HEK293 (cell line): ENCODE measurements at regions not wholly inside any gene's neighbourhood (a gene's known extent, or its start where the extent isn't known, plus 50 kb on each side); places are given as distances from the start of the nearest gene placed in this dataset.

Experiments
- FEZF1 ChIP-seq: fragments of 450-650 bp; formaldehyde crosslinking; IDR thresholded peaks from 2 replicates; pipeline ENCODE4 v1.5.1; 2016; ENCODE audit warnings: missing biosample characterization, missing genetic modification characterization
- ZFP37 ChIP-seq: fragments of 450-650 bp; formaldehyde crosslinking; IDR thresholded peaks from 2 replicates; pipeline ENCODE4 v1.5.1; 2016; ENCODE audit warnings: missing biosample characterization, missing genetic modification characterization
- ZNF221 ChIP-seq: fragments of 450-650 bp; formaldehyde crosslinking; IDR thresholded peaks from 2 replicates; pipeline ENCODE4 v1.5.1; 2017; ENCODE audit warnings: missing biosample characterization, missing genetic modification characterization, borderline replicate concordance
- ZNF324 ChIP-seq: fragments of 450-650 bp; formaldehyde crosslinking; IDR thresholded peaks from 2 replicates; pipeline ENCODE4 v1.5.1; 2016; ENCODE audit warnings: missing biosample characterization, missing genetic modification characterization

DNA sequence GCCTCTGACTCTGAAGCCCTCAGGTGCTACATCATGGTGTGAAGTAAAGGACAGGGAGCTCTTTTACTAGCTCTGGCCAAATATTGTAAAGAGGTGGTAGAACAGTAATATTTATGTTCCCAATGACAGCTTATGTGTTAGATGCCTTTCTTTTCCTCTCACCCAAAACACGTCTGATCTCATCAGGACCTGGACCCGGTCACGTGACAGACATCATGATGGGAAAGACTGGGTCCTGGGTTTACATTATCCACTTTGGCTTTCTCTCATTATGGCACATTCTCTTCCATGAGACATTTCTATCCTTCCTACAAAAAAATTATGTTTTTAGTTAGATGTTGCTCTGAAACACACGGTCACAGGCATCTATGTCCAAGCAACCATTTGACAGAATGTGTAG lies 548.7 kb upstream of the CDH7 start:
- TF ChIP-seq ZNF324: no peak
- no peak for TF ChIP-seq ZNF221 (tag by site-specific recombination)
- no peak for TF ChIP-seq ZFP37 (tag by site-specific recombination)
- no peak for TF ChIP-seq FEZF1 (tag by site-specific recombination)
